RPMI8226 (cell line): ENCODE measurements at regions not wholly inside any gene's neighbourhood (a gene's known extent, or its start where the extent isn't known, plus 50 kb on each side); places are given as distances from the start of the nearest gene placed in this dataset.
"Not testable (repeated sequence)": the region's sequence is repeated elsewhere in the genome, so short reads cannot be mapped to it uniquely, and the experiment has no call there.

ENCODE experiments used
- DNase-seq: peaks from one replicate; pipeline ENCODE4 v3.0.0-alpha.2; 2015

- DNase-seq: no peak
Observed at GRCh38 chrX:117458243-117458968, 658.2 kb downstream of the KLHL13 start.

GRCh38 chrX:117455787-117456186 is 660.8 kb downstream of the KLHL13 start:
- DNase-seq: no peak

- no peak for DNase-seq
Observed at GRCh38 chrX:117429501-117429900, 687.1 kb downstream of the KLHL13 start.

- DNase-seq: no peak
Observed at GRCh38 chrX:117407449-117408150, 709.0 kb downstream of the KLHL13 start.

GRCh38 chrX:117400839-117401238 is 715.8 kb downstream of the KLHL13 start:
- DNase-seq: no peak

- no peak for DNase-seq
Observed at GRCh38 chrX:117400005-117400404, 716.6 kb downstream of the KLHL13 start.

GRCh38 chrX:117397844-117398243 is 718.8 kb downstream of the KLHL13 start:
- no peak for DNase-seq

GRCh38 chrX:117394506-117395070 is 722.0 kb downstream of the KLHL13 start:
- not testable (repeated sequence) for DNase-seq

- DNase-seq: not testable (repeated sequence)
Observed at GRCh38 chrX:117392360-117392759, 724.2 kb downstream of the KLHL13 start.

- DNase-seq: no peak
Observed at GRCh38 chrX:117376460-117376859, 740.1 kb downstream of the KLHL13 start.

- no peak for DNase-seq
Observed at GRCh38 chrX:117335209-117335608, 781.4 kb downstream of the KLHL13 start.

- no peak for DNase-seq
Observed at GRCh38 chrX:117327373-117327772, 789.2 kb downstream of the KLHL13 start.

GRCh38 chrX:117325706-117326105 is 790.9 kb downstream of the KLHL13 start:
- no peak for DNase-seq

- no peak for DNase-seq
Observed at GRCh38 chrX:117305168-117305766, 811.3 kb downstream of the KLHL13 start.

GRCh38 chrX:117301086-117301485 is 815.5 kb downstream of the KLHL13 start:
- no peak for DNase-seq

GRCh38 chrX:117291760-117292159 is 824.9 kb downstream of the KLHL13 start:
- no peak for DNase-seq

GRCh38 chrX:117274965-117275364 is 812.2 kb upstream of the CT83 start:
- DNase-seq: no peak
